Muscle of leg (tissue), 3 donors: ENCODE measurements at regions not wholly inside any gene's neighbourhood (a gene's known extent, or its start where the extent isn't known, plus 50 kb on each side); places are given as distances from the start of the nearest gene placed in this dataset.

Source experiments
- DNase-seq: peaks from one replicate; pipeline ENCODE4 v3.0.0; 2013
- H3K27ac ChIP-seq: one replicate; pipeline ENCODE4 v1.5.1; 2013; ENCODE audit warnings: mild to moderate bottlenecking, low read length, control low read depth
- H3K27me3 ChIP-seq: one replicate; pipeline ENCODE4 v1.6.1; 2013; ENCODE audit warnings: low read length; ENCODE audit not compliant: control insufficient read depth, insufficient read depth
- H3K36me3 ChIP-seq: one replicate; pipeline ENCODE4 v1.6.1; 2013; ENCODE audit warnings: low read length; ENCODE audit not compliant: control insufficient read depth, insufficient read depth
- H3K4me1 ChIP-seq: one replicate; pipeline ENCODE4 v1.6.1; 2013; ENCODE audit warnings: low read length; ENCODE audit not compliant: control insufficient read depth, insufficient read depth
- H3K4me3 ChIP-seq: one replicate; pipeline ENCODE4 v1.5.1; 2013; ENCODE audit warnings: low read length, control low read depth
- H3K9me3 ChIP-seq: replicated peaks from 2 replicates; pipeline ENCODE4 v1.6.1; 2013; ENCODE audit warnings: low read depth, low read length; ENCODE audit not compliant: control insufficient read depth
- WGBS: methylation state at CpG from one replicate; pipeline ENCODE4 v1.1.5; 2013; ENCODE audit warnings: missing lambda C conversion rate; ENCODE audit not compliant: insufficient coverage; 5-methylcytosine and 5-hydroxymethylcytosine counted together

GRCh38 chr12:127652281-127652680 lies 614.7 kb upstream of the TMEM132C start:
- Histone ChIP-seq H3K4me3 (no peak overlapping the region), H3K27ac (no peak overlapping the region), H3K27me3 (no peaks in the 10 kb centered on the region), H3K36me3 (no peaks in the 10 kb centered on the region), H3K9me3 (no peaks in the 10 kb centered on the region), H3K4me1 (no peaks in the 10 kb centered on the region)
- DNase-seq: no peak
- 80% methylated on average over 2 of the region's 4 CpGs for WGBS

DNA sequence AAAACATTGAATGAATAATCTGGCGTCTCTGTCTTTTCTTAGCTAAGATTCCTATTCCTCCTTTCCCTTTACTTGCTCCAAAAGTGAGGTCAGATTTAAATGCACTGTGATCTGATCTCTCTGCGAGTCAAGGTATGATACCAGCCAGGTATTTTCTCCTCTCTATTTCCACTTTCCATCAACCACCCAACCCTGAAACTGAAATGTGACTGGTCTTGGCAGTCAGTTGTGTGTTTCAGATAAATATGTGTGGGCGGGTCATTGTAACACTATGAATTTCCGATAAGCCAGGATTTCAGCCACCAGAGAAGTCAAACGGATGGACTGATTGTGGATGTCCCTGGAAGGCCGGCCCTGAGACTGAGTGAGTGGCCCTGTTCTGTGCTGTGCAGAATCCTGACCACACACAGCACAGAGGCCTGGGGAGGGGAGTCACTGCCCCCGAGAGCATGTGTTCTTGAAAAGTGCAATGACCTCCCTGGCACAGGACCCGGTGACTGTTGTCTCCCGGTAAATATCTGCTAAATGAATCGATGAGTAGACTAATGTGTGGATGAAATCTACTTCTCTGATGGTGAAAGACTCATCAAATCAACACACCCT lies 612.5 kb upstream of the TMEM132C start:
- H3K9me3 ChIP-seq: no peaks in the 10 kb centered on the region

GRCh38 chr12:127655691-127656090 lies 611.3 kb upstream of the TMEM132C start:
- DNase-seq: no peak
- WGBS: 90% methylated on average over 3 of the region's 3 CpGs
- Histone ChIP-seq H3K4me1 (no peaks in the 10 kb centered on the region), H3K27me3 (no peaks in the 10 kb centered on the region), H3K27ac (no peak overlapping the region), H3K36me3 (no peaks in the 10 kb centered on the region), H3K4me3 (no peak overlapping the region), H3K9me3 (no peaks in the 10 kb centered on the region)

More for the DNA sequence above, 612.5 kb upstream of the TMEM132C start:
- no peak for DNase-seq
- no peak overlapping the region for H3K27ac ChIP-seq
- WGBS: 67% methylated on average over 2 of the region's 10 CpGs
- H3K36me3 ChIP-seq: no peaks in the 10 kb centered on the region
- no peaks in the 10 kb centered on the region for H3K27me3 ChIP-seq
- H3K4me1 ChIP-seq: no peaks in the 10 kb centered on the region
- H3K4me3 ChIP-seq: no peak overlapping the region

- no peak overlapping the region for H3K4me3 ChIP-seq
- no peak for DNase-seq
- H3K27ac ChIP-seq: no peak overlapping the region
- H3K27me3 ChIP-seq: no peaks in the 10 kb centered on the region
- H3K9me3 ChIP-seq: no peaks in the 10 kb centered on the region
- no peaks in the 10 kb centered on the region for H3K4me1 ChIP-seq
- H3K36me3 ChIP-seq: no peaks in the 10 kb centered on the region
- WGBS: 100% methylated on average over 1 of the region's 3 CpGs
These were observed 610.7 kb upstream of the TMEM132C start for GRCh38 chr12:127656266-127656665.

- Histone ChIP-seq H3K27ac (no peak overlapping the region), H3K36me3 (no peaks in the 10 kb centered on the region), H3K27me3 (no peaks in the 10 kb centered on the region), H3K9me3 (no peaks in the 10 kb centered on the region), H3K4me1 (no peaks in the 10 kb centered on the region), H3K4me3 (no peak overlapping the region)
- DNase-seq: no peak
These were observed 609.9 kb upstream of the TMEM132C start for GRCh38 chr12:127657036-127657435.

GRCh38 chr12:127660961-127661360 lies 606.0 kb upstream of the TMEM132C start:
- no peaks in the 10 kb centered on the region for H3K36me3 ChIP-seq
- H3K9me3 ChIP-seq: no peaks in the 10 kb centered on the region
- no peaks in the 10 kb centered on the region for H3K27me3 ChIP-seq
- no peak for DNase-seq
- H3K27ac ChIP-seq: no peak overlapping the region
- no peak overlapping the region for H3K4me3 ChIP-seq
- WGBS: no CpG with 5 or more reads among the region's 2 CpGs
- no peaks in the 10 kb centered on the region for H3K4me1 ChIP-seq

DNA sequence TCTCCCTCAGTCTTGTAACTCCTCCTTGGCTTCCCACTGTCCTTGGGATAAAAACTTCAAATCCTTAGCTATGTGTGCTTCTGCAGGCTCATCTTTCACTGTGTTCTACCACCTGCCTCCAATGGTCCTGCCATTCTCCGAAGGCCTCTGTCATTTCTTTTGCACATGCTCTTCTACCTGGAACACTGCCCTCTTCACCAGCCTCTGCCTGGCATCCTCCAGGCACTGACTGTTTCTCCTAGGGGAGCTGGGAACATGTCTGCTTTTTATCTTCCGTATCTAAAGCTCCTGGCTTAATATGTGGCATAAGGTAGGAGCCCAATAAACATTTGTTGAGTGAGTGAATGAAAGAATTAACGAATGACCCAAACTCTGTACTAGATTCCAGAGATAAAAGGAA lies 603.3 kb upstream of the TMEM132C start:
- Histone ChIP-seq H3K36me3 (no peaks in the 10 kb centered on the region), H3K27me3 (no peaks in the 10 kb centered on the region), H3K4me3 (no peak overlapping the region), H3K27ac (no peak overlapping the region), H3K4me1 (no peaks in the 10 kb centered on the region), H3K9me3 (no peaks in the 10 kb centered on the region)
- DNase-seq: no peak
- 93% methylated on average over 2 of the region's 3 CpGs for WGBS

- DNase-seq: no peak
- WGBS: 88% methylated on average over 1 of the region's 4 CpGs
- Histone ChIP-seq H3K27ac (no peak overlapping the region), H3K4me1 (no peaks in the 10 kb centered on the region), H3K4me3 (no peak overlapping the region), H3K27me3 (no peaks in the 10 kb centered on the region), H3K36me3 (no peaks in the 10 kb centered on the region), H3K9me3 (no peaks in the 10 kb centered on the region)
These were observed 602.1 kb upstream of the TMEM132C start for GRCh38 chr12:127664901-127665300.

DNA sequence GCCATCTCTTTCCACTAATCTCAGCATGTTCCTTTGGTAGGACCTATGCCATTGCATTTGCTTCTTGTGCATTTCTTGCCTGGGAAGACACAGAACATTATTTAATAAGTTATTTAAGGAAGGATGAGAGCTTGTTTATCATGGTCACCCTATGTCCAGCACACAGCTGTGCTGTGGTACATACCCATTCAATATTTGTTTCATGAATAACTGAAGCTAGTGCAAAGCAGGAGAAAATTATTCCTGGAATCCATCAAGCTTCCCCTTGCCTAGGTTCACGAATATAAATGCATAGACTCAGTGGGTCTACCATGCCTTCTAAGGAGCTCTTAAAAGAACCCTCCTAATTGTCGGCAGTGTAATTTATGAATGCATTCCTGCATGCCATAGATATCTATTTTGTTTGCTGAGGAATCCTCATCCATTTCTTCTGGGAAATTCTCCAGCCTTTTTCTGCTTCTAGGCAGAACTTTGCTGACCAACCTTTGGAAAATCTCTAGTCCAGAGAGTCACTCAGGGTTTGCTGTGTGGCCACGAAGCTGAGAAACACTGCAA lies 599.8 kb upstream of the TMEM132C start:
- Histone ChIP-seq H3K27me3 (no peaks in the 10 kb centered on the region), H3K9me3 (no peaks in the 10 kb centered on the region), H3K36me3 (no peaks in the 10 kb centered on the region), H3K4me1 (no peaks in the 10 kb centered on the region), H3K4me3 (no peak overlapping the region), H3K27ac (no peak overlapping the region)
- no peak for DNase-seq
- WGBS: 92% methylated on average over 1 of the region's 3 CpGs

GRCh38 chr12:127670294-127670693 lies 596.7 kb upstream of the TMEM132C start:
- DNase-seq: no peak
- Histone ChIP-seq H3K27me3 (no peaks in the 10 kb centered on the region), H3K4me1 (no peaks in the 10 kb centered on the region), H3K27ac (no peak overlapping the region), H3K36me3 (no peaks in the 10 kb centered on the region), H3K9me3 (no peaks in the 10 kb centered on the region), H3K4me3 (no peak overlapping the region)
- WGBS: 80% methylated on average over 2 of the region's 5 CpGs

DNA sequence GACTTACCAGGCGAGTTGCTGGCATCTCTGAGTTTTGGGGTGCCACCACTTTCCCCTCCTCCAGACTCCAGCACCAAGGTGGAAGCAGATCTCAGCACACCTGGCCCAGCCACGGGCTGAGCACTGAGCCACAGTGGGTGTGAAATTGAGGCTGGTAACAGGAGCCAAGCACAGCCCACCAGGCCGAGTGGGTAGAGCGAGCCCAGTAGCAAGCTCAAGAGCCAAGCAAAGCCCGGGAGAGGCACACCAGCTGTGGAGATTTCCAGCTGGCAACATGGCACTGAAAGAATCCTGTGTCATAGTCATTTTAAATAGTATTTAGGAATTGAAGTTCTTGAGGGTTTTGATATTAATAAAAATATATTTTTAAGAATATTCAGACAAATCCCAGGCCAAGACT lies 596.2 kb upstream of the TMEM132C start:
- Histone ChIP-seq H3K27me3 (no peaks in the 10 kb centered on the region), H3K4me1 (no peaks in the 10 kb centered on the region), H3K36me3 (no peaks in the 10 kb centered on the region), H3K4me3 (no peak overlapping the region), H3K27ac (no peak overlapping the region), H3K9me3 (no peaks in the 10 kb centered on the region)
- 60% methylated on average over 3 of the region's 5 CpGs for WGBS
- no peak for DNase-seq
